Stimulated activated CD8-positive, alpha-beta memory T cell treated with anti-CD3 and anti-CD28 coated beads, Interleukin-15, amount 100 ng/mL, for 48 hours (primary cell): ENCODE measurements at regions not wholly inside any gene's neighbourhood (a gene's known extent, or its start where the extent isn't known, plus 50 kb on each side); places are given as distances from the start of the nearest gene placed in this dataset.
A peak's percentile ranks its signal among the peaks of the same experiment; 100 is the strongest.

Experiments
- DNase-seq, 2 donors: peaks; one replicate each; pipeline ENCODE4 v3.0.0-alpha.2; 2020; ENCODE audit warnings: low read depth in 2 of 2

DNA sequence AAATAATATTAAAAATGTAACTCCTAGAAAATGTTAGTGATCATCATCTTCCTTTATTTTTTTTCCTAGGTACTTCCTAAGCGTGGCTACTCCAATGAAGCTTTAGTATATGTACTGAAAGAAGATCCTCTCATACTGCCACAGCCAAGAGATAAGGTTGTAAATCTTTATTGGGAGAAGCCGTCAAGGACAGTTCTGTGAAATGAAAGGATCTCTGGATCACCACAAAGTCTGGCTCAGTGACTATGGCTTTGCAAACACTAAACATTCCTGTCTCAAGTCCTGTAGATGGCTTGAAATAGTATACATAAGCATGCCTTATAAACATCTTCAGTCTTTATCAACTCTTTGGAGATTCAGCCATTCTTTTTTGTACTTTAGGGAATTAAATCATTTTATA lies 61.2 kb upstream of the DPH5 start:
- no peak for DNase-seq

DNA sequence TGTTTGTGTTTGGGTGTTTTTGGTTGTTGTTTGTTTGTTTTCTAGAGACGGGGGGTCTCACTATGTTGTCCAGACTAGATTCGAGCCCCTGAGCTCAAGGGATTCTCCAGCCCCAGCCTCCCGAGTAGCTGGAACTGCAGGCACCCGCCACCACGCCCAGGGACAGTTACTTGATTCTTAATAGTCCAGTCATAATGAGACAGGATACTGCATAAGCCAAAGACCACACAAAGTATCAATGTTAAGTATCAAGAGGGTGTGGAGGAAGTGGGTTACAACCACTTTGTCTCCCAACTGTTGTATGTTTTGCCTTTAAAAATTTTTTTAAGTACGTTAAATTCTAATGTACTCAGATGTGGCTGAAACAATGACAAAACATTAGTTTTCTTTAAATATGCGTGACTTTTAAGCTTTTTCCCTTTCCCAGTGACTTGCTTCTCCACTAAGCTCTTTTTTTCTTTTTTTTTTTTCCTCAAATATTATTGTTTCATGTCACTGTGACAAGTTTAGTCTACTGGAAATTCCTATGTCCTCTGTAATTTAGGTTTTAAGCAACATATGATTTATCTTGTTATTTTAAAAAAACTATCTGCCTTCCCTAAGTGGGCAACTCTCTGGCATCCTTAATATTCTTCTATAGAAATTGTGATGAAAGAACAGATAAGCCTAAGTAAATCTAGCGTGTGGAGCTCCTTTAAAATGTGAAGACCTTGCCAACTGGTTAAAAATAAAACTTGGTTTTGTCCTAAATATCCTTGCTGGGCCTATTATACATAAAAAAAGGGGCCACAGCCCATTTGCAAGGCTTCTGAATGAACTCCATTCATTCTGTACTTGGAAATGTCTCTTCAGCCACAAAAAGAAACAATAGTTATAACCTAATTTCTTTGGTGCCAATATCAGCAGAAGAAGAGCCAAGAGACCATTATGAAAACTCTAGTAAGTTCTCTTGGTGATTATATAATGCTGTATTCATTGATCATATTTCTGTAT lies 56.2 kb upstream of the DPH5 start:
- DNase-seq: peak; percentile 12 to 42

DNA sequence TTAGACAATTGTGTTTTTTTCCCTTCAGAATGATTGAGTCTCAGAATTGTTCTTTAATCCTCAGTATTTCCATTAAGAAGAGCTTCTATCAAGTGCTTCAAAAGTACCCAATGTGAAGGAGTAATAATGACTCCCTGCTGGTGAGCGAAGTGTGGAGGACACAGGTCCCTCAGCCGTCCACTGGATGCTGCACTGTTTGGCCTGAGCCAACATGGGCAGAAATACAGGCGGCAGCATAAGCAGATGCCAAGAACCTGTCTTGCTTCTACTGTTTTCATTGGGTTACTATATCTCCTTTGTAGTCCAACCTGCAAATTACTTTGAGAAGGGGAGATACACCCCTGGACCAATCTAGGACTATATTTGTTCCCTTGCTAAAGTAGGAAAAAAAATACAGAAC lies 55.3 kb upstream of the DPH5 start:
- no peak for DNase-seq

DNA sequence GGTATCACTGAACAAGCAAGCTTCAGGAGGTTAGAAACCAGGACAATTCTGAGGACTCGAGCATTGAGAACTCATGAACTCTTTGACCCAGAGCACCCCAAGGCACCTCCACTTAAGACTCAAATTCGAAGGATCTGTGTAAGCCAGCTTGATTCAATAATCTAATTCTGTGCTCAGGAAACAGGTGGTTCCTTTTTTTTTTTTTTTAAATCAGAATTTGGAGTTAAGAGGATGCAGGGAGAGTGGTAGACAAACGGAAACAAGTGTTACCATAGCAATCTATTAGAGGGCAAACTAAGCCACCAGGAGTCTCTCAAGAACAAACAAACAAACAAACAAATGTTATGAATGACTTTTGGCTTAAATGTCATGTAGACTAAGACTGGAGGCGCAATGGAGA lies 53.8 kb upstream of the DPH5 start:
- no peak for DNase-seq

DNA sequence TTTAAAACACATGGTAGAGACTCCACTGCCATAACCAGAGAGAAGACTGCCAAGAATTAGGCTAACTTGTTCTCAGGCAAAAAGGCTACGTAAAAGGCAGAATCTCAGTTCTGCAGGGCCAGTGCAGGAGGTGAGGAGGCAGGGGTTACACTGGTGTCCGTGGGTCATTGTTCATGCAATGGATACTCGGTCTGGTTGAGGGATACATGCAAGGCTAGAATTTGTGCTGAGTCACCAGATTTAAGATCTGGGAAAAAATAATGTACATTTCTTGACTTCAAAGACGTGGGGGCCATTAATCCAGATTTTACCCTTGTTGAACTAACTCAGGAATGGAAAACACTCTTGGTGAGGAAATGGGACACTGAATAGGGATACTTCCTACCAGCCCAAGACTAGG lies 52.3 kb upstream of the DPH5 start:
- no peak for DNase-seq

DNA sequence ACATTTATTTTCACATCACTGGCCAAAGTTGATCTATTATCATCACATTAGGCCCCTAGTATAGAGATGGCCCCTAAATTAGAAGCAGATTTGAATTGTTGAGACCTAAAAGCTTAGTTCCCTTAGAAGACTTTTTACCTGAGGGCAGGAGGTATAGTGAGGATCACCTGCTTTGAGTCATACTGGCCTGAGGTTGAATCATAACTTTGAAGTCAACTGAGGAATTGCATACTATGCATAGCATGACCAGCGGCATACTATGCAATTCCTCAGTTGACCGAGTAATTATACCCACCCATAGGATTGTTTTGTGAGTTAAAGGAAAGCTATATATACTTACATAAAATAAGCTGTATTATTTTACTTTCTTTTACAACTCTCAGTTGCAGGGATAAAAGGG lies 50.3 kb upstream of the DPH5 start:
- no peak for DNase-seq
